Suprapubic skin (tissue), 4 donors: ENCODE measurements at regions not wholly inside any gene's neighbourhood (a gene's known extent, or its start where the extent isn't known, plus 50 kb on each side); places are given as distances from the start of the nearest gene placed in this dataset.

Experiments used
- DNase-seq, 2 donors: peaks; one replicate each; pipeline ENCODE4 v3.0.0-alpha.2; 2019; ENCODE audit warnings: low spot score in 2 of 2
- H3K27ac ChIP-seq: fragments of 200-600 bp; sonication (generic); one replicate; pipeline ENCODE4 v1.5.1; 2019
- H3K27me3 ChIP-seq: fragments of 200-600 bp; sonication (generic); one replicate; pipeline ENCODE4 v1.5.1; 2019
- H3K36me3 ChIP-seq: fragments of 200-600 bp; sonication (generic); one replicate; pipeline ENCODE4 v1.5.1; 2019
- H3K4me1 ChIP-seq: fragments of 200-600 bp; sonication (generic); one replicate; pipeline ENCODE4 v1.5.1; 2019
- H3K4me3 ChIP-seq: fragments of 200-600 bp; sonication (generic); one replicate; pipeline ENCODE4 v1.5.1; 2019; ENCODE audit warnings: mild to moderate bottlenecking
- H3K9me3 ChIP-seq: fragments of 200-600 bp; sonication (generic); one replicate; pipeline ENCODE4 v1.5.1; 2019
- EP300 ChIP-seq: sonication (generic); formaldehyde crosslinking; IDR thresholded peaks from one replicate; pipeline ENCODE4 v1.6.1; 2017; ENCODE audit warnings: antibody characterized with exemption
- POLR2A ChIP-seq, 2 donors: fragments of 450-650 bp; IDR thresholded peaks; one replicate each; pipeline ENCODE4 v1.6.1; 2017; ENCODE audit warnings: antibody characterized with exemption in 2 of 2, mild to moderate bottlenecking in 2 of 2, moderate library complexity in 2 of 2
- POLR2AphosphoS5 ChIP-seq, 3 donors: sonication (generic); formaldehyde crosslinking; IDR thresholded peaks; one replicate each; pipeline ENCODE4 v1.6.1; 2017; ENCODE audit warnings: antibody characterized with exemption in 3 of 3
- WGBS: methylation state at CpG from one replicate; pipeline ENCODE4 v1.1.5; 2018; 5-methylcytosine and 5-hydroxymethylcytosine counted together
- TF ChIP-seq, protein P1 (sequence below), 2 donors: fragments of 200-600 bp in 1 of 2; fragments of 450-650 bp in 1 of 2; sonication (generic) in 1 of 2; IDR thresholded peaks; one replicate each; pipeline ENCODE4 v1.5.1; 2016 to 2019; ENCODE audit warnings: antibody characterized with exemption in 2 of 2, mild to moderate bottlenecking in 1 of 2, moderate library complexity in 1 of 2

- DNase-seq = no peak
- no peaks in the 10 kb centered on the region for H3K36me3 ChIP-seq
- H3K9me3 ChIP-seq = no peaks in the 10 kb centered on the region
- H3K27ac ChIP-seq = no peak overlapping the region
- H3K4me3 ChIP-seq = no peak overlapping the region
- TF ChIP-seq POLR2AphosphoS5 (IDR thresholded peaks at IDR 0.05) (no peak), POLR2A (IDR thresholded peaks at IDR 0.05) (no peak), EP300 (no peak)
- TF ChIP-seq, protein P1, sequence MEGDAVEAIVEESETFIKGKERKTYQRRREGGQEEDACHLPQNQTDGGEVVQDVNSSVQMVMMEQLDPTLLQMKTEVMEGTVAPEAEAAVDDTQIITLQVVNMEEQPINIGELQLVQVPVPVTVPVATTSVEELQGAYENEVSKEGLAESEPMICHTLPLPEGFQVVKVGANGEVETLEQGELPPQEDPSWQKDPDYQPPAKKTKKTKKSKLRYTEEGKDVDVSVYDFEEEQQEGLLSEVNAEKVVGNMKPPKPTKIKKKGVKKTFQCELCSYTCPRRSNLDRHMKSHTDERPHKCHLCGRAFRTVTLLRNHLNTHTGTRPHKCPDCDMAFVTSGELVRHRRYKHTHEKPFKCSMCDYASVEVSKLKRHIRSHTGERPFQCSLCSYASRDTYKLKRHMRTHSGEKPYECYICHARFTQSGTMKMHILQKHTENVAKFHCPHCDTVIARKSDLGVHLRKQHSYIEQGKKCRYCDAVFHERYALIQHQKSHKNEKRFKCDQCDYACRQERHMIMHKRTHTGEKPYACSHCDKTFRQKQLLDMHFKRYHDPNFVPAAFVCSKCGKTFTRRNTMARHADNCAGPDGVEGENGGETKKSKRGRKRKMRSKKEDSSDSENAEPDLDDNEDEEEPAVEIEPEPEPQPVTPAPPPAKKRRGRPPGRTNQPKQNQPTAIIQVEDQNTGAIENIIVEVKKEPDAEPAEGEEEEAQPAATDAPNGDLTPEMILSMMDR (IDR thresholded peaks at IDR 0.05) = no peak
- H3K4me1 ChIP-seq = no peaks in the 10 kb centered on the region
- 89% methylated on average over 10 of the region's 10 CpGs for WGBS
- H3K27me3 ChIP-seq = no peaks in the 10 kb centered on the region
Observed at GRCh38 chr4:35151816-35152572, 1092.3 kb downstream of the ARAP2 start.

GRCh38 chr4:35163168-35163567 lies 1081.1 kb downstream of the ARAP2 start:
- Histone ChIP-seq H3K4me3 (no peak overlapping the region), H3K4me1 (no peaks in the 10 kb centered on the region), H3K36me3 (no peaks in the 10 kb centered on the region), H3K9me3 (no peaks in the 10 kb centered on the region), H3K27me3 (no peaks in the 10 kb centered on the region), H3K27ac (no peak overlapping the region)
- 70% methylated on average over 1 of the region's 1 CpG for WGBS
- no peak for TF ChIP-seq POLR2AphosphoS5 (IDR thresholded peaks at IDR 0.05)
- TF ChIP-seq POLR2A (IDR thresholded peaks at IDR 0.05) = no peak
- no peak for TF ChIP-seq EP300
- TF ChIP-seq, protein P1 (IDR thresholded peaks at IDR 0.05) = no peak
- no peak for DNase-seq

GRCh38 chr4:35164063-35164462 lies 1080.3 kb downstream of the ARAP2 start:
- no peak for DNase-seq
- H3K9me3 ChIP-seq = no peaks in the 10 kb centered on the region
- 98% methylated on average over 1 of the region's 1 CpG for whole genome bisulfite sequencing
- no peaks in the 10 kb centered on the region for H3K27me3 ChIP-seq
- H3K36me3 ChIP-seq = no peaks in the 10 kb centered on the region
- no peak overlapping the region for H3K4me3 ChIP-seq
- no peak for TF ChIP-seq EP300
- TF ChIP-seq, protein P1 (IDR thresholded peaks at IDR 0.05) = no peak
- TF ChIP-seq POLR2AphosphoS5 (IDR thresholded peaks at IDR 0.05) = no peak
- no peak for TF ChIP-seq POLR2A (IDR thresholded peaks at IDR 0.05)
- no peak overlapping the region for H3K27ac ChIP-seq
- H3K4me1 ChIP-seq = no peaks in the 10 kb centered on the region

GRCh38 chr4:35166466-35166865 lies 1077.8 kb downstream of the ARAP2 start:
- no peak for TF ChIP-seq EP300
- no peak for TF ChIP-seq POLR2A (IDR thresholded peaks at IDR 0.05)
- TF ChIP-seq, protein P1 (IDR thresholded peaks at IDR 0.05) = no peak
- no peak for TF ChIP-seq POLR2AphosphoS5 (IDR thresholded peaks at IDR 0.05)
- Histone ChIP-seq H3K27me3 (no peaks in the 10 kb centered on the region), H3K4me3 (no peak overlapping the region), H3K27ac (no peak overlapping the region), H3K36me3 (no peaks in the 10 kb centered on the region), H3K4me1 (no peaks in the 10 kb centered on the region), H3K9me3 (no peaks in the 10 kb centered on the region)
- no peak for DNase-seq
- 35% methylated on average over 5 of the region's 5 CpGs for WGBS

GRCh38 chr4:35167385-35167784 lies 1076.9 kb downstream of the ARAP2 start:
- Histone ChIP-seq H3K27ac (no peak overlapping the region), H3K27me3 (no peaks in the 10 kb centered on the region), H3K9me3 (no peaks in the 10 kb centered on the region), H3K4me1 (no peaks in the 10 kb centered on the region), H3K36me3 (no peaks in the 10 kb centered on the region), H3K4me3 (no peak overlapping the region)
- WGBS = 78% methylated on average over 2 of the region's 2 CpGs
- DNase-seq = no peak
- no peak for TF ChIP-seq EP300
- no peak for TF ChIP-seq POLR2AphosphoS5 (IDR thresholded peaks at IDR 0.05)
- TF ChIP-seq, protein P1 (IDR thresholded peaks at IDR 0.05) = no peak
- TF ChIP-seq POLR2A (IDR thresholded peaks at IDR 0.05) = no peak
